Keratinocyte (primary cell): ENCODE measurements at regions not wholly inside any gene's neighbourhood (a gene's known extent, or its start where the extent isn't known, plus 50 kb on each side); places are given as distances from the start of the nearest gene placed in this dataset.

Experiments used
- EZH2 ChIP-seq: IDR thresholded peaks from one replicate; pipeline ENCODE4 v1.6.1; 2012; ENCODE audit warnings: inconsistent platforms, mild to moderate bottlenecking, low read length, moderate library complexity
- TF ChIP-seq, protein P1 (sequence below), 3 experiments: IDR thresholded peaks in 1 of 3; conservative IDR thresholded peaks in 1 of 3; optimal IDR thresholded peaks in 1 of 3; 2 replicates in 2 of 3; 3 replicates in 1 of 3; pipeline versions ENCODE3 to v1.5.1; 2011; ENCODE audit warnings: low read length in 3 of 3, mild to moderate bottlenecking in 3 of 3, moderate library complexity in 2 of 3, control low read depth in 1 of 3, inconsistent platforms in 1 of 3; ENCODE audit not compliant: insufficient read depth in 2 of 3; ENCODE audit errors: extremely low read depth in 1 of 3

DNA sequence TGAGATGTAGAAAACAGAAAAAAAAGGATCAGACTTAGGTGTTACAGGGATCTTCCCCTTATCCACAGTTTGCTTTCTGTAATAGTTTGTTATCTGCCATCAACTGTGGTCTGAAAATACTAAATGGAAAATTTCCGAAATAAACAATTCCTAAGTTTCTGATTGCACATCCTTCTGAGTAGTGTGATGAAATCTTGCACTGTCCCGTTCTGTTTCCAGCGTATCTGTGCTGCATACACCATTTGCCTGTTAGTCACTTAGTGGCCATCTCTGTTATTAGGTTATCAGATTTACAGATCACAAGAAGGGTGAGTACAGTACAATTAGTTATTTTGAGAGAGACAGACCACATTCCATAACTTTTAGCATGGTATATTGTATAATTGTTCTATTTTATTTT is 185.6 kb upstream of the CPHXL start:
- TF ChIP-seq, protein P1, sequence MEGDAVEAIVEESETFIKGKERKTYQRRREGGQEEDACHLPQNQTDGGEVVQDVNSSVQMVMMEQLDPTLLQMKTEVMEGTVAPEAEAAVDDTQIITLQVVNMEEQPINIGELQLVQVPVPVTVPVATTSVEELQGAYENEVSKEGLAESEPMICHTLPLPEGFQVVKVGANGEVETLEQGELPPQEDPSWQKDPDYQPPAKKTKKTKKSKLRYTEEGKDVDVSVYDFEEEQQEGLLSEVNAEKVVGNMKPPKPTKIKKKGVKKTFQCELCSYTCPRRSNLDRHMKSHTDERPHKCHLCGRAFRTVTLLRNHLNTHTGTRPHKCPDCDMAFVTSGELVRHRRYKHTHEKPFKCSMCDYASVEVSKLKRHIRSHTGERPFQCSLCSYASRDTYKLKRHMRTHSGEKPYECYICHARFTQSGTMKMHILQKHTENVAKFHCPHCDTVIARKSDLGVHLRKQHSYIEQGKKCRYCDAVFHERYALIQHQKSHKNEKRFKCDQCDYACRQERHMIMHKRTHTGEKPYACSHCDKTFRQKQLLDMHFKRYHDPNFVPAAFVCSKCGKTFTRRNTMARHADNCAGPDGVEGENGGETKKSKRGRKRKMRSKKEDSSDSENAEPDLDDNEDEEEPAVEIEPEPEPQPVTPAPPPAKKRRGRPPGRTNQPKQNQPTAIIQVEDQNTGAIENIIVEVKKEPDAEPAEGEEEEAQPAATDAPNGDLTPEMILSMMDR (optimal IDR thresholded peaks at IDR 0.05 in 1 of 3, IDR thresholded peaks at IDR 0.05 in 1 of 3, conservative IDR thresholded peaks at IDR 0.05 in 1 of 3; ENCODE audit: extremely low read depth in 1 of 3, insufficient read depth in 2 of 3, low read length in 3 of 3): no peak
- TF ChIP-seq EZH2: no peak
